ENCODE measurements at regions not wholly inside any gene's neighbourhood (a gene's known extent, or its start where the extent isn't known, plus 50 kb on each side); places are given as distances from the start of the nearest gene placed in this dataset.

- 32 to 96% (median 78%) methylated on average over 1 to 17 of the region's 20 CpGs; no CpG with 5 or more reads in 1 of the 10 experiments for WGBS, 10 experiments
- in situ Hi-C loops (cut with MboI; ENCODE audit: low pct_unique_long_range_greater_than_20kb in 2 of 9, low sequenced_read_pairs in 9 of 9, unreplicated experiment in 9 of 9) = no loop called here
Measured at GRCh38 chr2:424306-425171, 136.6 kb upstream of the ALKAL2 start.

GRCh38 chr2:423479-423878 lies 135.6 kb upstream of the ALKAL2 start:
- Histone ChIP-seq H3K27ac (no peak overlapping the region), H3K4me3 (no peak overlapping the region), H3K4me1 (replicated peaks in 1 of 2) (peaks cover 0 to 6% of the 10 kb centered on the region in 2 donors)
- ATAC-seq (replicated peaks in 6 of 8) = no peak
- in situ Hi-C loops (cut with MboI; ENCODE audit: low pct_unique_long_range_greater_than_20kb in 2 of 9, low sequenced_read_pairs in 9 of 9, unreplicated experiment in 9 of 9) = no loop called here
- WGBS, 10 experiments = 24 to 83% (median 71%) methylated on average over 1 to 6 of the region's 10 CpGs; no CpG with 5 or more reads in 1 of the 10 experiments

More at GRCh38 chr2:424306-425171, 136.6 kb upstream of the ALKAL2 start:
- no peak for ATAC-seq (replicated peaks in 6 of 8)
- Histone ChIP-seq H3K27ac (no peak overlapping the region), H3K4me3 (no peak overlapping the region), H3K4me1 (replicated peaks in 1 of 2) (no peaks in the 10 kb centered on the region)

DNA sequence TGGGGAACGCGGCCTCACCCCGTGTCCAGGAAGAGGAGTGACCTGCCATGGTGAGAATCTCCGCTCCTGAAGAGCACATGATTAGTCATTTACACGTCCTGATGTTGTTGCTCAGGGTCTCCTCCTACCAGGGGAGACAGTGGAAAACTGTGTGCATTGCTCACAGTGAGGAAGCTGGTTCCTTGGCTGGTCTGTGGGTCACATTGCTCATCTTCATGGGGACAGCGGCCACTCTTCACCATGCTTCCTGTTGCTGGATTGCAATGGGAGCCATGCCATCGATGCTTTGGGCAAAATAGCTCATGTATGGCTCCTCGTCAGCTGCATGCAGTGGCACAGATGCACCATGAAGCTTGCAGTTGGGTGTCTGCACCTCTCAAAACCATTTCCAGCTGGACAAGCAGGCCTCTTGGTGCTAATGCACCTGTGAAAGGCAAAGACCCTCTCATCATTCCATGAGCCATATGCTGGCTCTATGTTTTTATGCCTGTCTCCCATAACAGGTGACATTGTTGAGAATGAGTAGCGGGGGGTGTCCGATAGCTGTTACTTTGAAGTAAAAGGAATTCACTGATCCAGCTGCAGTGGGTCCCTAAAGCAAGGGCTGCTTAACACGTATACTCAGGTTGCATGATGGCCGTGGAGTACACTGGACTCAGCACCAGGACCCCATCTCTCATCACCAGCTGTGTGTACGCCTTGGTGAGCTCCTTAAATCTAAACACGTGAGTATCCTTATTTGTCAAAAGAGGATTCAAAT lies 135.0 kb upstream of the ALKAL2 start:
- WGBS, 10 experiments = 21 to 100% (median 96%) methylated on average over 1 to 11 of the region's 14 CpGs; no CpG with 5 or more reads in 3 of the 10 experiments
- Histone ChIP-seq H3K4me3 (no peak overlapping the region), H3K4me1 (replicated peaks in 1 of 2) (peaks cover 0 to 6% of the 10 kb centered on the region in 2 donors), H3K27ac (no peak overlapping the region)
- ATAC-seq (replicated peaks in 6 of 8) = no peak
- in situ Hi-C loops (cut with MboI; ENCODE audit: low pct_unique_long_range_greater_than_20kb in 2 of 9, low sequenced_read_pairs in 9 of 9, unreplicated experiment in 9 of 9) = no loop called here

- H3K27ac ChIP-seq = no peak overlapping the region
- in situ Hi-C loops (cut with MboI; ENCODE audit: low pct_unique_long_range_greater_than_20kb in 2 of 9, low sequenced_read_pairs in 9 of 9, unreplicated experiment in 9 of 9) = no loop called here
- no peak overlapping the region for H3K4me3 ChIP-seq
- 53 to 100% (median 74%) methylated on average over 2 to 11 of the region's 14 CpGs; no CpG with 5 or more reads in 2 of the 10 experiments for WGBS, 10 experiments
- H3K4me1 ChIP-seq (replicated peaks in 1 of 2) = peaks cover 6 to 10% of the 10 kb centered on the region in 2 donors
- no peak for ATAC-seq (replicated peaks in 6 of 8)
Measured at GRCh38 chr2:421406-421805, 133.5 kb upstream of the ALKAL2 start.

DNA sequence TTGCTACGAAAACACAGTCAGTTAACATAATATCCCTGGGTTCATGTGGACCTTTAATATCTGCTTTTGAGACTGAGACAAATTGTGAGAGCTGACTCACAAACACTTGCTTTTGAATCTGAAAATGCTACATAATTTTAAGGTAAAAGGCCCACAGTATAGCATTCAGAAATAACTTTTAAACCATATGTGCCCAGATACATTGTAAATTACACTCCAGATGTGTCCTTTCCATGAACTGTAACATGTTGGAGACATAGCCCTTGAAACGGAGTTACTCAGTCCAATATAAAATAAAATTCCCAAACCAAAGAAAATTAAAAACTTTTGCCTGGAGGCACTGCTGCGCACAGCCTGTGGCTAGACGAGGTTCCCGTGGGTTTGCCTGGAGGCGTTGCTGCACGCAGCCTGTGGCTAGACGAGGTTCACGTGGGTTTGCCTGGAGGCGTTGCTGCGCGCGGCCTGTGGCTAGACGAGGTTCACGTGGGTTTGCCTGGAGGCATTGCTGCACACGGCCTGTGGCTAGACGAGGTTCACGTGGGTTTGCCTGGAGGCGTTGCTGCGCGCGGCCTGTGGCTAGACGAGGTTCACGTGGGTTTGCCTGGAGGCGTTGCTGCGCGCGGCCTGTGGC lies 131.9 kb upstream of the ALKAL2 start:
- H3K4me1 ChIP-seq (replicated peaks in 1 of 2) = peaks cover 6 to 10% of the 10 kb centered on the region in 2 donors
- no peak for ATAC-seq (replicated peaks in 6 of 8)
- in situ Hi-C loops (cut with MboI; ENCODE audit: low pct_unique_long_range_greater_than_20kb in 2 of 9, low sequenced_read_pairs in 9 of 9, unreplicated experiment in 9 of 9) = no loop called here
- H3K4me3 ChIP-seq = no peak overlapping the region
- H3K27ac ChIP-seq = no peak overlapping the region
- 4 to 94% (median 60%) methylated on average over 1 to 9 of the region's 28 CpGs; no CpG with 5 or more reads in 3 of the 10 experiments for WGBS, 10 experiments

- peak in 1 of 8 experiments; percentile 24 for ATAC-seq (replicated peaks in 6 of 8)
- no peak overlapping the region for H3K4me3 ChIP-seq
- WGBS, 10 experiments = 6 to 100% (median 78%) methylated on average over 1 to 5 of the region's 5 CpGs
- H3K27ac ChIP-seq = no peak overlapping the region
- peaks cover 6 to 10% of the 10 kb centered on the region in 2 donors for H3K4me1 ChIP-seq (replicated peaks in 1 of 2)
- in situ Hi-C loops (cut with MboI; ENCODE audit: low pct_unique_long_range_greater_than_20kb in 2 of 9, low sequenced_read_pairs in 9 of 9, unreplicated experiment in 9 of 9) = no loop called here
Measured at GRCh38 chr2:417662-418061, 129.8 kb upstream of the ALKAL2 start.

GRCh38 chr2:417006-417405 lies 129.1 kb upstream of the ALKAL2 start:
- H3K27ac ChIP-seq = no peak overlapping the region
- H3K4me1 ChIP-seq (replicated peaks in 1 of 2) = peaks cover 6 to 10% of the 10 kb centered on the region in 2 donors
- peak in 3 of 8 experiments; percentile 20 to 75 (median 39) for ATAC-seq (replicated peaks in 6 of 8)
- in situ Hi-C loops (cut with MboI; ENCODE audit: low pct_unique_long_range_greater_than_20kb in 2 of 9, low sequenced_read_pairs in 9 of 9, unreplicated experiment in 9 of 9) = no loop called here
- WGBS, 10 experiments = 13 to 100% (median 73%) methylated on average over 1 to 3 of the region's 3 CpGs
- H3K4me3 ChIP-seq = no peak overlapping the region

- in situ Hi-C loops (cut with MboI; ENCODE audit: low pct_unique_long_range_greater_than_20kb in 2 of 9, low sequenced_read_pairs in 9 of 9, unreplicated experiment in 9 of 9) = no loop called here
- no peak for ATAC-seq (replicated peaks in 6 of 8)
- no peak overlapping the region for H3K27ac ChIP-seq
- H3K4me1 ChIP-seq (replicated peaks in 1 of 2) = peaks cover 6 to 10% of the 10 kb centered on the region in 2 donors
- WGBS, 10 experiments = 50 to 95% (median 72%) methylated on average over 1 to 6 of the region's 12 CpGs; no CpG with 5 or more reads in 4 of the 10 experiments
- H3K4me3 ChIP-seq = no peak overlapping the region
Measured at GRCh38 chr2:415986-416610, 128.2 kb upstream of the ALKAL2 start.

GRCh38 chr2:409523-409922 lies 121.6 kb upstream of the ALKAL2 start:
- in situ Hi-C loops (cut with MboI; ENCODE audit: low pct_unique_long_range_greater_than_20kb in 2 of 9, low sequenced_read_pairs in 9 of 9, unreplicated experiment in 9 of 9) = no loop called here
- Histone ChIP-seq H3K4me1 (replicated peaks in 1 of 2) (no peaks in the 10 kb centered on the region), H3K27ac (no peak overlapping the region), H3K4me3 (no peak overlapping the region)
- ATAC-seq (replicated peaks in 6 of 8) = no peak
- WGBS, 10 experiments = 0 to 100% (median 67%) methylated on average over 1 to 4 of the region's 4 CpGs; no CpG with 5 or more reads in 1 of the 10 experiments

DNA sequence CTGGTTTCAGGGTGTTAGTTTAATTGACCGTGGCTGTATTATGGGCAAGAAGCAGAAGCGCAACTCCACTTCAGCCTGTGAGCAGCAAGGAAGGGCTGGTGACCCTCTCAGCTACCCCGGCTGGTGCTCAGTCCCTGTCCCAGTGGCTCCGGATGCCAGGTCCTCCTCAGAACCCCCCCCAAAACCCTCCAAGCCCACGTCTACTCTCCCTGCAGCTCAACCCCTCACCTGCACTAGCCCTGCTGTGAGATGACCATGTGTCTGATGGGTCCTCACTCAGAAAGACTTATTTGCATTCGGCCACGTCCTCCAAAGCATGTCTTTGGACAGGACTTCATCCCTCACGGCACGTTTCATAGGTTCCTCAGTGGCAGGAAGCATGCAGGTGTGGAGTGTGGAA lies 119.7 kb upstream of the ALKAL2 start:
- H3K27ac ChIP-seq = no peak overlapping the region
- no peak overlapping the region for H3K4me3 ChIP-seq
- in situ Hi-C loops (cut with MboI; ENCODE audit: low pct_unique_long_range_greater_than_20kb in 2 of 9, low sequenced_read_pairs in 9 of 9, unreplicated experiment in 9 of 9) = no loop called here
- H3K4me1 ChIP-seq (replicated peaks in 1 of 2) = no peaks in the 10 kb centered on the region
- peak in 1 of 8 experiments; percentile 29 for ATAC-seq (replicated peaks in 6 of 8)
- 82 to 100% (median 100%) methylated on average over 1 to 2 of the region's 9 CpGs; no CpG with 5 or more reads in 7 of the 10 experiments for WGBS, 10 experiments

DNA sequence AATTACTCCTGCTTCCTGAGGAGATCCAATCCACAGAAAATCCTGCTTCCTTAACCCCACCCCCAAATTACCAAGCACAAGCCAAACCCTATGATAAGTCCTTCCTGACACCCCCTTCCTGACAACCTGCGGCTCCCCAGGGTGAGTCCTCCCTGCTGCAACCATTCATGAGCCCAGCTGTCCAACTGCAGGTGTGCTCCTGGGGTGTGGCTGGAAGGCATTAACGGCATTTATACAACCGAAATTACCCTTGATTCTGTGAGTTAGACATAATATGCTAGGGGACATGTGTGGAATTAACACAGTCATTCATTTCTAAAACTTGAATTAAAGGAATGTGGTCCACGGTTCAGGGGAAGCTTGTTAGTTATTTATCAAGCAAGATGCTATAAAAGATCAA lies 119.0 kb upstream of the ALKAL2 start:
- H3K27ac ChIP-seq = no peak overlapping the region
- ATAC-seq (replicated peaks in 6 of 8) = no peak
- peaks cover 4 to 5% of the 10 kb centered on the region in 2 donors for H3K4me1 ChIP-seq (replicated peaks in 1 of 2)
- in situ Hi-C loops (cut with MboI; ENCODE audit: low pct_unique_long_range_greater_than_20kb in 2 of 9, low sequenced_read_pairs in 9 of 9, unreplicated experiment in 9 of 9) = no loop called here
- H3K4me3 ChIP-seq = no peak overlapping the region
- WGBS, 10 experiments = 0 to 86% (median 80%) methylated on average over 1 to 4 of the region's 4 CpGs; no CpG with 5 or more reads in 3 of the 10 experiments

DNA sequence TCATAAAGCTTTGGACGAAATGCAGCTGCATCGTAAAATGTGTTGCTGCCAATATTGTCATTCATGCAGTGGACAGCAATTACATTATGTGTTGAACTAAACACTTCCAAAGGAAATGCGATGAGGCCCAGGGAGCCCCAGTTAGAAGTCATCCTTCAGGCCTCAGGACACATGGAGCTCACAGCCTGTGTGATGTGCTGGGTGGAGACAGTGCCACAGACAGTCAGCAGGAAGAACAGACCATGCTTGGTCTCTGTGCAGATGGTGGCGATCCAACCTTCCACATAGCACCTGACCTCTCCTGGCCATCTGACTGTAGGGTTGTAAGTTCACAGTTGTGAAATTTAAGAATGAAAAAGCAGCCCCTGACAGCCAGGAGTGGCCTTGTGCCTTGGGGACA lies 118.3 kb upstream of the ALKAL2 start:
- 42 to 100% (median 90%) methylated on average over 1 to 4 of the region's 4 CpGs; no CpG with 5 or more reads in 3 of the 10 experiments for WGBS, 10 experiments

More for the DNA sequence above, 118.3 kb upstream of the ALKAL2 start:
- in situ Hi-C loops (cut with MboI; ENCODE audit: low pct_unique_long_range_greater_than_20kb in 2 of 9, low sequenced_read_pairs in 9 of 9, unreplicated experiment in 9 of 9) = no loop called here
- peaks cover 11 to 12% of the 10 kb centered on the region in 2 donors for H3K4me1 ChIP-seq (replicated peaks in 1 of 2)
- H3K4me3 ChIP-seq = no peak overlapping the region
- no peak overlapping the region for H3K27ac ChIP-seq
- ATAC-seq (replicated peaks in 6 of 8) = no peak
